ENCODE measurements at regions not wholly inside any gene's neighbourhood (a gene's known extent, or its start where the extent isn't known, plus 50 kb on each side); places are given as distances from the start of the nearest gene placed in this dataset.

- H3K36me3 ChIP-seq = no peaks in the 10 kb centered on the region
- intact Hi-C loops (cut with DNase I; ENCODE audit: low total_unique reads) = no loop called here
- H3K4me1 ChIP-seq = no peaks in the 10 kb centered on the region
- H3K27ac ChIP-seq = no peak overlapping the region
- H3K9me3 ChIP-seq = no peaks in the 10 kb centered on the region
- no peaks in the 10 kb centered on the region for H3K27me3 ChIP-seq
- TF ChIP-seq POLR2A (IDR thresholded peaks at IDR 0.05) = no peak
- TF ChIP-seq, protein P1, sequence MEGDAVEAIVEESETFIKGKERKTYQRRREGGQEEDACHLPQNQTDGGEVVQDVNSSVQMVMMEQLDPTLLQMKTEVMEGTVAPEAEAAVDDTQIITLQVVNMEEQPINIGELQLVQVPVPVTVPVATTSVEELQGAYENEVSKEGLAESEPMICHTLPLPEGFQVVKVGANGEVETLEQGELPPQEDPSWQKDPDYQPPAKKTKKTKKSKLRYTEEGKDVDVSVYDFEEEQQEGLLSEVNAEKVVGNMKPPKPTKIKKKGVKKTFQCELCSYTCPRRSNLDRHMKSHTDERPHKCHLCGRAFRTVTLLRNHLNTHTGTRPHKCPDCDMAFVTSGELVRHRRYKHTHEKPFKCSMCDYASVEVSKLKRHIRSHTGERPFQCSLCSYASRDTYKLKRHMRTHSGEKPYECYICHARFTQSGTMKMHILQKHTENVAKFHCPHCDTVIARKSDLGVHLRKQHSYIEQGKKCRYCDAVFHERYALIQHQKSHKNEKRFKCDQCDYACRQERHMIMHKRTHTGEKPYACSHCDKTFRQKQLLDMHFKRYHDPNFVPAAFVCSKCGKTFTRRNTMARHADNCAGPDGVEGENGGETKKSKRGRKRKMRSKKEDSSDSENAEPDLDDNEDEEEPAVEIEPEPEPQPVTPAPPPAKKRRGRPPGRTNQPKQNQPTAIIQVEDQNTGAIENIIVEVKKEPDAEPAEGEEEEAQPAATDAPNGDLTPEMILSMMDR (IDR thresholded peaks at IDR 0.05) = no peak
- H3K4me3 ChIP-seq = no peak overlapping the region
- DNase-seq = no peak
These were observed 105.1 kb downstream of the UTRN start for GRCh38 chr6:144390202-144390601.

- Histone ChIP-seq H3K9me3 (no peaks in the 10 kb centered on the region), H3K27me3 (no peaks in the 10 kb centered on the region), H3K36me3 (no peaks in the 10 kb centered on the region), H3K4me1 (no peaks in the 10 kb centered on the region), H3K27ac (no peak overlapping the region), H3K4me3 (no peak overlapping the region)
- intact Hi-C loops (cut with DNase I; ENCODE audit: low total_unique reads) = no loop called here
- DNase-seq = no peak
- TF ChIP-seq, protein P1 (IDR thresholded peaks at IDR 0.05) = no peak
- no peak for TF ChIP-seq POLR2A (IDR thresholded peaks at IDR 0.05)
These were observed 105.8 kb downstream of the UTRN start for GRCh38 chr6:144390886-144391285.

DNA sequence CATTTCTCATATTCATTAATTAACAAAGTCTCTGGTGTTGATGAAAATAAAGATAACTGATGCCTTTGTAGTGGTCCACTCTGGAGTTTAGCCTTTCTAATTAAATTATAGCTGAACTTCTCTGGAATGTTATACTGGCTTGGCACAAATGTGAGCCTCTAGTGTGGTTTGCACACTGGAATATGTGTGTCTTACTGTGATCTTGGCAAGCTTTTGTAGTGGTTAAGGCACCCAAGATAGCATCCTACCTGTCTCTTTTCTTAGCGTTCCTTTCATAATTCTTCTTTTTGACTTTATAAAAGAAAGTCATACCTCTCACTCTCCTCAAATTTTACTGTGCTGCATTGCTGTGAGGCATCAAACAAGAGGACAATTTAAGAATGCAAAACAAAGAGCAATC lies 107.4 kb downstream of the UTRN start:
- no peaks in the 10 kb centered on the region for H3K36me3 ChIP-seq
- no peak overlapping the region for H3K27ac ChIP-seq
- H3K9me3 ChIP-seq = no peaks in the 10 kb centered on the region
- TF ChIP-seq POLR2A (IDR thresholded peaks at IDR 0.05) = no peak
- TF ChIP-seq, protein P1 (IDR thresholded peaks at IDR 0.05) = no peak
- DNase-seq = no peak
- no peaks in the 10 kb centered on the region for H3K27me3 ChIP-seq
- no peak overlapping the region for H3K4me3 ChIP-seq
- intact Hi-C loops (cut with DNase I; ENCODE audit: low total_unique reads) = no loop called here
- H3K4me1 ChIP-seq = no peaks in the 10 kb centered on the region

DNA sequence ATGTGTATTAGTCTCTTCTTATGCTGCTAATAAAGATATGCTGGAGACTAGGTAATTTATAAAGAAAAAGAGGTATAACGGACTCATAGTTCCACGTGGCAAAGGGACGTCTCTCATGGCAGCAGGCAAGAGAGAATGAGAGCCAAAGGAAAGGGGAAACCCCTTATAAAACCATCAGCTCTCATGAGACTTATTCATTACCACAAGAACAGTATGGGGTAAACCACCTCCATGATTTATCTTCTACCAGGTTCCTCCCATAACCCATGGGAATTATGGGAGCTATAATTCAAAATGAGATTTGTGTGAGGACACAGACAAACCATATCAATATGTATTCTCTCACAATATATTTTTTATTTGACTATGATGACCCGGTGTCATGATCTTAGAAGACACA lies 109.1 kb downstream of the UTRN start:
- intact Hi-C loops (cut with DNase I; ENCODE audit: low total_unique reads) = no loop called here
- H3K27ac ChIP-seq = no peak overlapping the region
- no peak for DNase-seq
- no peaks in the 10 kb centered on the region for H3K9me3 ChIP-seq
- H3K4me3 ChIP-seq = no peak overlapping the region
- no peaks in the 10 kb centered on the region for H3K4me1 ChIP-seq
- no peaks in the 10 kb centered on the region for H3K27me3 ChIP-seq
- TF ChIP-seq POLR2A (IDR thresholded peaks at IDR 0.05) = no peak
- TF ChIP-seq, protein P1 (IDR thresholded peaks at IDR 0.05) = no peak
- no peaks in the 10 kb centered on the region for H3K36me3 ChIP-seq

GRCh38 chr6:144395014-144395413 lies 109.9 kb downstream of the UTRN start:
- intact Hi-C loops (cut with DNase I; ENCODE audit: low total_unique reads) = no loop called here
- no peak for DNase-seq
- H3K27me3 ChIP-seq = no peaks in the 10 kb centered on the region
- no peaks in the 10 kb centered on the region for H3K9me3 ChIP-seq
- no peak overlapping the region for H3K27ac ChIP-seq
- H3K4me3 ChIP-seq = no peak overlapping the region
- H3K4me1 ChIP-seq = no peaks in the 10 kb centered on the region
- TF ChIP-seq, protein P1 (IDR thresholded peaks at IDR 0.05) = no peak
- TF ChIP-seq POLR2A (IDR thresholded peaks at IDR 0.05) = no peak
- no peaks in the 10 kb centered on the region for H3K36me3 ChIP-seq
